ENCODE measurements at regions not wholly inside any gene's neighbourhood (a gene's known extent, or its start where the extent isn't known, plus 50 kb on each side); places are given as distances from the start of the nearest gene placed in this dataset.
A peak's percentile ranks its signal among the peaks of the same experiment; 100 is the strongest.
"Not testable (repeated sequence)": the region's sequence is repeated elsewhere in the genome, so short reads cannot be mapped to it uniquely, and the experiment has no call there.

DNA sequence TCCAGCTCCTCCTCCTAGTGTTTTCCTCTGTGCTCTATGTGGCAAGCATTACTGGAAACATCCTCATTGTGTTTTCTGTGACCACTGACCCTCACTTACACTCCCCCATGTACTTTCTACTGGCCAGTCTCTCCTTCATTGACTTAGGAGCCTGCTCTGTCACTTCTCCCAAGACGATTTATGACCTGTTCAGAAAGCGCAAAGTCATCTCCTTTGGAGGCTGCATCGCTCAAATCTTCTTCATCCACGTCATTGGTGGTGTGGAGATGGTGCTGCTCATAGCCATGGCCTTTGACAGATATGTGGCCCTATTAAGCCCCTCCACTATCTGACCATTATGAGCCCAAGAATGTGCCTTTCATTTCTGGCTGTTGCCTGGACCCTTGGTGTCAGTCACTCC, 64.0 kb downstream of the OR4F15 start:
- H3K4me3 ChIP-seq (ENCODE audit: insufficient read depth, low read depth, low read length); H3K36me3 ChIP-seq (ENCODE audit: insufficient read depth, low read length); H3K4me2 ChIP-seq (ENCODE audit: low read length); H3K27ac Mint-ChIP-seq (ENCODE audit: unreplicated experiment); FAIRE-seq; H3K4me1 ChIP-seq (ENCODE audit: insufficient read depth, low read length); H3K9me3 ChIP-seq (ENCODE audit: insufficient read depth, low read depth, low read length); H3K9me3 Mint-ChIP-seq (ENCODE audit: unreplicated experiment); H3K27ac ChIP-seq (ENCODE audit: low read depth, low read length); H3K27me3 ChIP-seq (ENCODE audit: insufficient read depth, low read length); DNase-seq (ENCODE audit: low read depth); H3K79me2 ChIP-seq (ENCODE audit: insufficient read depth, low read length); H3K9ac ChIP-seq (ENCODE audit: low read length); H2AFZ ChIP-seq (ENCODE audit: low read depth, low read length); H3K27me3 Mint-ChIP-seq (ENCODE audit: low read depth, unreplicated experiment); H3K4me3 Mint-ChIP-seq (ENCODE audit: unreplicated experiment); H3K4me1 Mint-ChIP-seq (ENCODE audit: low read depth, unreplicated experiment); H4K20me1 ChIP-seq (ENCODE audit: insufficient read depth, low read length); H3K36me3 Mint-ChIP-seq (ENCODE audit: low read depth, unreplicated experiment): not testable (repeated sequence)

DNA sequence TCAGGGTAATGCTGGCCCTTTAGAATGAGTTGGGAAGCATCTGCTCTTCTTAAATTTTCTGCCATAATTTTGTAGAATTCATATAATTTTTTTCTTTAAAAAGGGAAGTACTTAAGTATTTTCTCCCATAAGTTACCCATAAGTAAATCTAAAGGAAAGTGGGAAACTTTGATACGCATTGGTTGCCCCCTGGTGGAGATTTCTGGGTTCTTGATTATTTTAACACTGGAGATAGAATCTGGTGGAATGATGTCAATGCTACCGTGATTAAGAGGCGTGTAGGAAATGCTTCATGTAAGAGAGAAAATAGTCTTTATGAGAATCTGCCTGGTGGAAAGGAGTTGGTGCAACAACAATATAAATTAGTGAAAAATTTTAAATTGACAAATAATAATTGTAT, 65.6 kb downstream of the OR4F15 start:
- not testable (repeated sequence) for H3K9me3 Mint-ChIP-seq (ENCODE audit: unreplicated experiment); H3K36me3 ChIP-seq (ENCODE audit: insufficient read depth, low read length); H3K36me3 Mint-ChIP-seq (ENCODE audit: low read depth, unreplicated experiment); H3K27me3 ChIP-seq (ENCODE audit: insufficient read depth, low read length); H2AFZ ChIP-seq (ENCODE audit: low read depth, low read length); H3K27ac Mint-ChIP-seq (ENCODE audit: unreplicated experiment); H3K27ac ChIP-seq (ENCODE audit: low read depth, low read length); DNase-seq (ENCODE audit: low read depth); H4K20me1 ChIP-seq (ENCODE audit: insufficient read depth, low read length); H3K9ac ChIP-seq (ENCODE audit: low read length); FAIRE-seq; H3K4me3 ChIP-seq (ENCODE audit: insufficient read depth, low read depth, low read length); H3K79me2 ChIP-seq (ENCODE audit: insufficient read depth, low read length); H3K27me3 Mint-ChIP-seq (ENCODE audit: low read depth, unreplicated experiment); H3K9me3 ChIP-seq (ENCODE audit: insufficient read depth, low read depth, low read length); H3K4me2 ChIP-seq (ENCODE audit: low read length); H3K4me1 ChIP-seq (ENCODE audit: insufficient read depth, low read length); H3K4me3 Mint-ChIP-seq (ENCODE audit: unreplicated experiment); H3K4me1 Mint-ChIP-seq (ENCODE audit: low read depth, unreplicated experiment)
- TF ChIP-seq, protein P1, sequence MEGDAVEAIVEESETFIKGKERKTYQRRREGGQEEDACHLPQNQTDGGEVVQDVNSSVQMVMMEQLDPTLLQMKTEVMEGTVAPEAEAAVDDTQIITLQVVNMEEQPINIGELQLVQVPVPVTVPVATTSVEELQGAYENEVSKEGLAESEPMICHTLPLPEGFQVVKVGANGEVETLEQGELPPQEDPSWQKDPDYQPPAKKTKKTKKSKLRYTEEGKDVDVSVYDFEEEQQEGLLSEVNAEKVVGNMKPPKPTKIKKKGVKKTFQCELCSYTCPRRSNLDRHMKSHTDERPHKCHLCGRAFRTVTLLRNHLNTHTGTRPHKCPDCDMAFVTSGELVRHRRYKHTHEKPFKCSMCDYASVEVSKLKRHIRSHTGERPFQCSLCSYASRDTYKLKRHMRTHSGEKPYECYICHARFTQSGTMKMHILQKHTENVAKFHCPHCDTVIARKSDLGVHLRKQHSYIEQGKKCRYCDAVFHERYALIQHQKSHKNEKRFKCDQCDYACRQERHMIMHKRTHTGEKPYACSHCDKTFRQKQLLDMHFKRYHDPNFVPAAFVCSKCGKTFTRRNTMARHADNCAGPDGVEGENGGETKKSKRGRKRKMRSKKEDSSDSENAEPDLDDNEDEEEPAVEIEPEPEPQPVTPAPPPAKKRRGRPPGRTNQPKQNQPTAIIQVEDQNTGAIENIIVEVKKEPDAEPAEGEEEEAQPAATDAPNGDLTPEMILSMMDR (IDR thresholded peaks at IDR 0.05; ENCODE audit: insufficient read depth, low read depth, low read length), result peak; percentile 24

DNA sequence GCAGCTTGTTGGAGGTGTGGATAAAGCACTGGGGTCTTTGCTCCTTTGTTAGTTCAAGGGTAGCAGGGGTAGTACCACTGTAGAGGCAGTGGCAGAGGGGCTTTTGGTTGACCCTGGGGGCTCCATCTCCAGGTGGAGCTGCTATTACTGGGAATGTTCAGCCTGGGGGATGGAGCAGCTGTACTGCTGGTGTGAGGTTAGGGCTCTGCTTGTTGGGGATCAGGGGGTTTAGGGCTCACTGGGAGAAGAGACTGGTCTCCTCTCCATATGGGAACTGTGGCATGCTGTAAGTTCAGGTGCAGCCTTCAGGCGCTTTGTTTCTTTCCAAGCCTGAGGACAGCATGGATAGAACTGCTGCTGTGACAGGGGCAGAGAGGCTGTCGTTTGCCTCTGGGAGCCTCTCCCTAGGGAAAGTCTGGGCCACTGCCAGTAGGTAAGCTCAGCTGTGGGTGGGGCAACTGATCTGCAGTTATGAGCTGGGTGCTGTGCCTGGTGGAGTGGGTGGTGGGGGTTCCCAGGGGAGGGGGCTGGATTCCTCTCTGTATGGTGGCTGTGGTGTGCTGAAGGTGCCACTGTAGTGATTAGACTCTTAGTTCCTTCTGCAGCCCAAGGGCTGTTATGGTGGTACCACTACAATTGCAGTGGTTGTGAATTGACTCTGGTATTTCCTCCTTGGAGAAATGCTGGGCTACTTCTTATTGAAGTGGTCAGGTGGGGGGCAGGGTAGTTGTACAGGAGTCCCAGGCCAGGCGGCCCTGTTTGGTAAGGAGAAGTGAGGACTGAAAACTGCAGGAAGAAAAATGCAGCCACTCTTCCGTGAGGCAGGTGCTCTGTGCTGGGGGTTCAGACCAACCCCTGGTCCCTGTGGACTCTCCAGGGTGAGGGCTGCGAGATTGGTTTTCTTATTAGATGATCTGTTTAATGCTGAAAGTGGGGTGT, 100.6 kb downstream of the OR4F15 start:
- H3K9me3 Mint-ChIP-seq (ENCODE audit: unreplicated experiment); H4K20me1 ChIP-seq (ENCODE audit: insufficient read depth, low read length); H3K4me1 ChIP-seq (ENCODE audit: insufficient read depth, low read length); H3K4me1 Mint-ChIP-seq (ENCODE audit: low read depth, unreplicated experiment); H3K36me3 ChIP-seq (ENCODE audit: insufficient read depth, low read length); H3K36me3 Mint-ChIP-seq (ENCODE audit: low read depth, unreplicated experiment); H3K27ac Mint-ChIP-seq (ENCODE audit: unreplicated experiment); H3K9ac ChIP-seq (ENCODE audit: low read length); H3K4me2 ChIP-seq (ENCODE audit: low read length); H3K4me3 ChIP-seq (ENCODE audit: insufficient read depth, low read depth, low read length); H3K27me3 ChIP-seq (ENCODE audit: insufficient read depth, low read length); H3K27ac ChIP-seq (ENCODE audit: low read depth, low read length); H3K4me3 Mint-ChIP-seq (ENCODE audit: unreplicated experiment); H3K27me3 Mint-ChIP-seq (ENCODE audit: low read depth, unreplicated experiment); DNase-seq (ENCODE audit: low read depth); H2AFZ ChIP-seq (ENCODE audit: low read depth, low read length); FAIRE-seq; H3K9me3 ChIP-seq (ENCODE audit: insufficient read depth, low read depth, low read length); H3K79me2 ChIP-seq (ENCODE audit: insufficient read depth, low read length): not testable (repeated sequence)

DNA sequence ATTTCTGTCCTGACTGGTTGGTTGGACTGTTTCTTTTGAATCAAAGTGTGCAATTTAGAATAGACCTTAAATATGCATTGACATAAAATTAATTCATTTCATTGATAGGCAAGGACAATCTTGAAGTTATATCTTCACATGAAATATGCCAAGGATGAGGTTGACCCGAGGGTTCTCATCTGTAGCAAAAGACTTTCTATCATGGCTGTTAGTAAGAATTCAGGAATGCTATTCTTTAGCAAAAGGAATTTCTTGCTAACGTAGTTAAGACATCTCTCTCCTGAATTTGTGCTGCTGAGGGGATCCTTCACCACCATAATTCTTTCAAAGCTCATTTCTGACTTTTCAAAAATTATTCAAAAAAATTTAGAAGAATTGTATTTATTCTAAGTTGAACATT, 112.6 kb downstream of the OR4F15 start:
- H3K4me3 Mint-ChIP-seq (ENCODE audit: unreplicated experiment); FAIRE-seq; H3K27me3 Mint-ChIP-seq (ENCODE audit: low read depth, unreplicated experiment); H3K27me3 ChIP-seq (ENCODE audit: insufficient read depth, low read length); H3K4me1 Mint-ChIP-seq (ENCODE audit: low read depth, unreplicated experiment); H3K27ac ChIP-seq (ENCODE audit: low read depth, low read length); H4K20me1 ChIP-seq (ENCODE audit: insufficient read depth, low read length); H3K79me2 ChIP-seq (ENCODE audit: insufficient read depth, low read length); H3K4me3 ChIP-seq (ENCODE audit: insufficient read depth, low read depth, low read length); DNase-seq (ENCODE audit: low read depth); H3K9me3 ChIP-seq (ENCODE audit: insufficient read depth, low read depth, low read length); H3K36me3 ChIP-seq (ENCODE audit: insufficient read depth, low read length); H3K4me1 ChIP-seq (ENCODE audit: insufficient read depth, low read length); H3K9ac ChIP-seq (ENCODE audit: low read length); H3K36me3 Mint-ChIP-seq (ENCODE audit: low read depth, unreplicated experiment); H3K9me3 Mint-ChIP-seq (ENCODE audit: unreplicated experiment); H2AFZ ChIP-seq (ENCODE audit: low read depth, low read length); H3K4me2 ChIP-seq (ENCODE audit: low read length); H3K27ac Mint-ChIP-seq (ENCODE audit: unreplicated experiment): not testable (repeated sequence)

DNA sequence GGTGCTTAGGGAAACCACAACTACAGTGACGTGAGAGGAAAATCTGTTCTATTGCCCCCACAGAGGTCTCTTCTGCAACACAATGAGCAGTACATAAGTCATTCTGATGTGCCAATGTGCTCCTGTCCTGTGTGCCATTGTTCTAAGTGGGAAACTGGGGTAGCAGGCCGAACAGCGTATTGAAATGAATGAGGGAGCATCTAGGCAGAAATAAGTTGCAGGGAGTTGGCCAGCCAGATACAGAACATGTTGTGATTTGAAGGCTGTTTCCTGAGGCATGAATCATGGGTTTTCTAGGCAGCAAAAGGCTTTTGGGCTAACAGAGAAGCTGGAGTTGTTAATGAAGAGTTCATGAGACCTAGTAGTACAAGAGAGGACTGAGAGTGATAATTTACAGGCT, 122.5 kb downstream of the OR4F15 start:
- H2AFZ ChIP-seq (ENCODE audit: low read depth, low read length); H3K79me2 ChIP-seq (ENCODE audit: insufficient read depth, low read length); H3K27ac Mint-ChIP-seq (ENCODE audit: unreplicated experiment); H3K36me3 Mint-ChIP-seq (ENCODE audit: low read depth, unreplicated experiment); H3K27me3 Mint-ChIP-seq (ENCODE audit: low read depth, unreplicated experiment); H3K27me3 ChIP-seq (ENCODE audit: insufficient read depth, low read length); H3K4me2 ChIP-seq (ENCODE audit: low read length); H3K27ac ChIP-seq (ENCODE audit: low read depth, low read length); H4K20me1 ChIP-seq (ENCODE audit: insufficient read depth, low read length); DNase-seq (ENCODE audit: low read depth); H3K9me3 ChIP-seq (ENCODE audit: insufficient read depth, low read depth, low read length); H3K9ac ChIP-seq (ENCODE audit: low read length); H3K4me1 Mint-ChIP-seq (ENCODE audit: low read depth, unreplicated experiment); H3K9me3 Mint-ChIP-seq (ENCODE audit: unreplicated experiment); H3K4me3 Mint-ChIP-seq (ENCODE audit: unreplicated experiment); H3K36me3 ChIP-seq (ENCODE audit: insufficient read depth, low read length); H3K4me1 ChIP-seq (ENCODE audit: insufficient read depth, low read length); H3K4me3 ChIP-seq (ENCODE audit: insufficient read depth, low read depth, low read length); FAIRE-seq: not testable (repeated sequence)
